ENCODE measurements at regions not wholly inside any gene's neighbourhood (a gene's known extent, or its start where the extent isn't known, plus 50 kb on each side); places are given as distances from the start of the nearest gene placed in this dataset.

GRCh38 chr15:94028809-94029208 is 202.6 kb upstream of the MCTP2 start:
- Histone ChIP-seq H3K36me3 (no peaks in the 10 kb centered on the region), H3K27me3 (no peaks in the 10 kb centered on the region), H3K9me3 (no peaks in the 10 kb centered on the region), H3K4me3 (no peak overlapping the region), H3K4me1 (no peaks in the 10 kb centered on the region), H3K27ac (peak overlapping the region in 1 of 12 donors; percentile 76)
- TF ChIP-seq CTCF (IDR thresholded peaks at IDR 0.05) (no peak), POLR2A (IDR thresholded peaks at IDR 0.05) (no peak)
- intact Hi-C loops (cut with DNase I), result no loop called here
- WGBS, 4 donors, result 87 to 94% (median 92%) methylated on average over 6 of the region's 6 CpGs
- ATAC-seq, result no peak
- no peak for DNase-seq

- TF ChIP-seq CTCF (IDR thresholded peaks at IDR 0.05) (no peak), POLR2A (IDR thresholded peaks at IDR 0.05) (no peak)
- ATAC-seq, result no peak
These were observed 203.2 kb upstream of the MCTP2 start for GRCh38 chr15:94028121-94028520.

GRCh38 chr15:94027581-94027980 is 203.8 kb upstream of the MCTP2 start:
- no peak overlapping the region for H3K27ac ChIP-seq

More at GRCh38 chr15:94028121-94028520, 203.2 kb upstream of the MCTP2 start:
- no peaks in the 10 kb centered on the region for H3K27me3 ChIP-seq
- H3K36me3 ChIP-seq, result no peaks in the 10 kb centered on the region
- WGBS, 4 donors, result 54 to 67% (median 62%) methylated on average over 3 of the region's 3 CpGs
- intact Hi-C loops (cut with DNase I), result no loop called here
- peak overlapping the region in 1 of 12 donors; percentile 76 for H3K27ac ChIP-seq
- no peak overlapping the region for H3K4me3 ChIP-seq
- no peaks in the 10 kb centered on the region for H3K9me3 ChIP-seq
- no peaks in the 10 kb centered on the region for H3K4me1 ChIP-seq
- no peak for DNase-seq

More at GRCh38 chr15:94027581-94027980, 203.8 kb upstream of the MCTP2 start:
- TF ChIP-seq POLR2A (IDR thresholded peaks at IDR 0.05) (no peak), CTCF (IDR thresholded peaks at IDR 0.05) (no peak)
- no peak overlapping the region for H3K4me3 ChIP-seq
- DNase-seq (no peak), ATAC-seq (no peak)
- no peaks in the 10 kb centered on the region for H3K27me3 ChIP-seq
- no peaks in the 10 kb centered on the region for H3K9me3 ChIP-seq
- intact Hi-C loops (cut with DNase I), result no loop called here
- WGBS, 4 donors, result 67 to 81% (median 77%) methylated on average over 1 of the region's 1 CpG
- H3K4me1 ChIP-seq, result no peaks in the 10 kb centered on the region
- H3K36me3 ChIP-seq, result no peaks in the 10 kb centered on the region
